MV-4-11 (cell line): ENCODE measurements at regions not wholly inside any gene's neighbourhood (a gene's known extent, or its start where the extent isn't known, plus 50 kb on each side); places are given as distances from the start of the nearest gene placed in this dataset.

Experiments used
- DNase-seq: peaks from one replicate; lab custom pipeline; 2025; lab: John Stamatoyannopoulos, UW

DNA sequence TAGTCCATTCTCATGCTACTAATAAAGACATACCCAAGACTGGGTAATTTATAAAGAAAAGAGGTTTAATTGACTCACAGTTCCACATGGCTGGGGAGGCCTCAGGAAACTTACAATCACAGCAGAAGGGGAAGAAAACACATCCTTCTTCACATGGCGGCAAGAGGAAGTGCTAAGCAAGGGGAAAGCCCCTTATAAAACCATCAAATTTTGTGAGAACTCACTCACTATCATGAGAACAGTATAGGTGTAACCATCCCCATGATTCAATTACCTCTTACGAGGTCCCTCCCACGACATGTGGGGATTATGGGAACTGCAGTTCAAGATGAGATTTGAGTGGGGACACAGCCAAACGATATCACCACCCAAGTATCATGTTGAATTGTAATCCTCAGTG lies 52.7 kb upstream of the FOXO6 start:
- DNase-seq: peak; percentile 10

DNA sequence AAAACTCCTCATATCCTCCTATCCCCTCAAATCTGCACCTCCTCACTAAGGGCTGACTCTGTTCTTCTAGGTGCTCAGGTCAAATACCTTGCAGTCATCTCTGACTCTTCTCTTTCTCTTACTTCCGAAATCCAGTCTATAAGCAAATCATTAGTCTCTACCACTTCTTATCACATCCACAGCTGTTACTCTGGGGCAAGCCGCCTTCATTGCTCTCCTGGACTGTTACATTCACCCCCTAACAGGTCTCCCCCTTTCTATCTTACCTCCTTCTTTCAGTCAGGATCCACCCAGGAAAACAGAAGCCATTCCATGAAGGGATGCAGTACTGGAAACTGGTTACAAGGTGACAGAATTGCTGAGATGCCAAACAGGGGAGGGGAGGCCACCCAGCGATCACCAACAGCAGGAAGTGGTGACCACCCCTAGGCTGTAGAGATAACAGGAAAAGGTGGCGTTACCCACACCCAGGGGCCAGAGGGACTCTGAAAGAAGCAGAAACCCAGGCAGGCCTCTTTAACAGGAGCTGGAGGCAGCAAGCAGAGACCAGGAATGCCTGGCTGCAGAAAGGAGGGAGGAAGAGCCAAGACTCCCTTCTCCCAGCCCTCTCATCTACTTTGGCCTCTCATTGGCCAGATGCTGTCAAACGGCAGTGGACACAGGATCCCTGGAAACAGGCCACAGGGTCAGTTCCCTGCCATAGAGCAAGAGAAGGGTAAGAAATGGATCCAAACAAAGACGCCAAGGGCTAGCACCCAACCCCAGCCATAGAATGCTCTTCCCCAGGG lies 55.5 kb upstream of the FOXO6 start:
- no peak for DNase-seq

DNA sequence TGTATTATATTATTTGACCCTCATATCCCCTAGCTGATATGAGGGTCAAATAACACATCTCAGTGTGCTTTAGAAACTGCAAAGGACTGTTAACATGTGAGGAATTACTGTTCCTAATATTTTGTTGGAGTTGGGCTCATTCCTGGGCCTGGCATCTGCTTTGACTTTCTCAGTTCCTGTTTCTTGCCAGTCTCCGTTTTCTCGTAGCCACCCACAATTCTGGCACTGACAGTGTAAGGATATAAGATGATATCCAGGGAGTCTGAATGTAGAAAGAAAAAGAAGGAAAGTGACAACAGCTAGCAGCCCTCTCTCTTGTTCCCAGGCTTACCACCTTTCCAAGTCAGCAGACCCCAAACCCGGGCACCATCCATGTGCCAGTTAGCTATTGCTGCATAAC lies 54.4 kb upstream of the SCMH1 start:
- peak; percentile 42 for DNase-seq

DNA sequence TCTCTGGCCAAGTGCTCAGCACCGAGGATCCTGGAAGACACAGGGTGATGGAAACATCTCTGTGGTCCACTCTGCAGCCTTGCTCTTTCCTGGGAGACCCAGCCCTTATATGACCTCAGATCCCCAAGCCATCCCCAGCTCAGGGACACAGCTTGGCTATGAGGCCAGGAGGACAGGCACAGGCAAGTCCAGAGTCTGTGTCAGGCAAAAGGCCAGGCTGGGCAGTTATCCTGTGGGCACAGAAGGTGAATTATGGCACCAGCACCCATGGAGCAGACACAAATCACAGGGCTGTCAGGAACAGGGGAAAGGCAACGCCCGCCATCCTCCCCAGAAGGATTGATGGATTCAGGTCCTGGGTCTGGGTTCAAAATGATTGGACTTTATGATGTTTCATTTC lies 52.1 kb upstream of the SCMH1 start:
- no peak for DNase-seq

DNA sequence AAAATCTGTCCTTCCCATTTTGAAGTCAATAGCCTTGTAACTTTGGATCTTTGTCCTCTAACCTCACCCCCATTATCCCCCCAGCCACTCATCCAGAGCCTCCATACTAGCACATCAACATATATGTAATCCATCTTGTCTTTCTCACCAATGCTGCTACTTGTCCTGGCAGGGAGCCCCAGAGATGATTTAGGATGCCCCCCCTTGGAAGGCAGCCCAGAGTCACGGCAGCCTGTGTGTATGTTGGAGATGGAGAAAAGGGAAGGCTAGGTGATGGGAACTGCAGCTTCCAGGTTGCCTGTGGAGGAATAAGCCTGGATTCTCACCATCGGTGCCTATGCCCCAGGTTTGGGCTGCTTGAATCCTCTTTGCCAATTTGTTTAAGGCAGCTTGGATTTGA lies 51.7 kb upstream of the SCMH1 start:
- no peak for DNase-seq
